H9 (cell line): ENCODE measurements at regions not wholly inside any gene's neighbourhood (a gene's known extent, or its start where the extent isn't known, plus 50 kb on each side); places are given as distances from the start of the nearest gene placed in this dataset.

Source experiments
- DNase-seq: peaks from one replicate; pipeline ENCODE4 v3.0.0-alpha.2; 2017
- H2AFZ ChIP-seq: one replicate; pipeline ENCODE4 v1.6.1; 2013; ENCODE audit warnings: mild to moderate bottlenecking, low read length, control low read depth, moderate library complexity
- H2AK5ac ChIP-seq: 2 replicates; pipeline ENCODE4 v1.6.1; 2013; ENCODE audit warnings: low read length, control low read depth, mixed read lengths; ENCODE audit not compliant: insufficient read length
- H2BK120ac ChIP-seq: one replicate; pipeline ENCODE4 v1.6.1; 2013; ENCODE audit warnings: low read depth, mild to moderate bottlenecking, low read length, control low read depth, inconsistent platforms; ENCODE audit not compliant: poor library complexity, severe bottlenecking
- H2BK12ac ChIP-seq: 2 replicates; pipeline ENCODE4 v1.6.1; 2013; ENCODE audit warnings: low read length, control low read depth, mixed read lengths, low read depth; ENCODE audit not compliant: insufficient read length
- H2BK15ac ChIP-seq: 2 replicates; pipeline ENCODE4 v1.6.1; 2013; ENCODE audit warnings: low read depth, low read length, control low read depth
- H2BK20ac ChIP-seq: one replicate; pipeline ENCODE4 v1.6.1; 2013; ENCODE audit warnings: low read depth, mild to moderate bottlenecking, low read length, control low read depth, inconsistent platforms; ENCODE audit not compliant: poor library complexity, severe bottlenecking
- H2BK5ac ChIP-seq: 2 replicates; pipeline ENCODE4 v1.6.1; 2013; ENCODE audit warnings: low read length, control low read depth, mixed read lengths; ENCODE audit not compliant: insufficient read length
- H3K14ac ChIP-seq: 2 replicates; pipeline ENCODE4 v1.6.1; 2013; ENCODE audit warnings: low read length, control low read depth; ENCODE audit not compliant: insufficient read depth
- H3K18ac ChIP-seq: 2 replicates; pipeline ENCODE4 v1.6.1; 2013; ENCODE audit warnings: low read depth, mild to moderate bottlenecking, mixed read lengths, low read length, control low read depth; ENCODE audit not compliant: insufficient read length
- H3K23ac ChIP-seq: 2 replicates; pipeline ENCODE4 v1.6.1; 2013; ENCODE audit warnings: low read length, control low read depth, mixed read lengths, low read depth; ENCODE audit not compliant: insufficient read length
- H3K23me2 ChIP-seq: 2 replicates; pipeline ENCODE4 v1.6.1; 2013; ENCODE audit warnings: low read depth, mild to moderate bottlenecking, mixed read lengths, low read length, control low read depth; ENCODE audit not compliant: insufficient read length, poor library complexity, severe bottlenecking
- H3K27ac ChIP-seq: 2 replicates; pipeline ENCODE4 v1.5.1; 2013; ENCODE audit warnings: low read length, control low read depth, mixed read lengths, low read depth; ENCODE audit not compliant: insufficient read length
- H3K27me3 ChIP-seq: 2 replicates; pipeline ENCODE4 v1.6.1; 2013; ENCODE audit warnings: low read length, control low read depth, inconsistent platforms; ENCODE audit not compliant: insufficient read depth
- H3K4ac ChIP-seq: 2 replicates; pipeline ENCODE4 v1.6.1; 2013; ENCODE audit warnings: low read depth, mild to moderate bottlenecking, control low read depth, inconsistent platforms, low read length, moderate library complexity
- H3K4me1 ChIP-seq: 2 replicates; pipeline ENCODE4 v1.6.1; 2013; ENCODE audit warnings: low read length, control low read depth, inconsistent platforms; ENCODE audit not compliant: insufficient read depth
- H3K4me2 ChIP-seq: 2 replicates; pipeline ENCODE4 v1.6.1; 2013; ENCODE audit warnings: low read length, control low read depth, mixed read lengths; ENCODE audit not compliant: insufficient read length, insufficient read depth
- H3K56ac ChIP-seq: 2 replicates; pipeline ENCODE4 v1.6.1; 2013; ENCODE audit warnings: low read depth, mild to moderate bottlenecking, mixed read lengths, low read length, control low read depth; ENCODE audit not compliant: insufficient read length
- H3K79me1 ChIP-seq: 2 replicates; pipeline ENCODE4 v1.6.1; 2013; ENCODE audit warnings: low read depth, mild to moderate bottlenecking, moderate library complexity, low read length, control low read depth, inconsistent platforms; ENCODE audit not compliant: insufficient read depth, poor library complexity, severe bottlenecking
- H3K79me2 ChIP-seq: 2 replicates; pipeline ENCODE4 v1.6.1; 2013; ENCODE audit warnings: low read length, control low read depth, inconsistent platforms; ENCODE audit not compliant: insufficient read depth
- H3K9ac ChIP-seq: 2 replicates; pipeline ENCODE4 v1.6.1; 2013; ENCODE audit warnings: low read length, control low read depth, mixed read lengths; ENCODE audit not compliant: insufficient read length; ENCODE audit errors: extremely low read depth
- H3K9me3 ChIP-seq: one replicate; pipeline ENCODE4 v1.6.1; 2013; ENCODE audit warnings: low read depth, low read length, inconsistent platforms; ENCODE audit not compliant: control insufficient read depth
- H3T11ph ChIP-seq: one replicate; pipeline ENCODE4 v1.6.1; 2013; ENCODE audit warnings: mild to moderate bottlenecking, low read length, control low read depth, inconsistent platforms
- H4K20me1 ChIP-seq: one replicate; pipeline ENCODE4 v1.6.1; 2013; ENCODE audit not compliant: control insufficient read depth, insufficient read length, insufficient read depth
- H4K5ac ChIP-seq: 2 replicates; pipeline ENCODE4 v1.6.1; 2013; ENCODE audit warnings: low read depth, mild to moderate bottlenecking, mixed read lengths, low read length, control low read depth; ENCODE audit not compliant: insufficient read length
- H4K8ac ChIP-seq: replicated peaks from 2 replicates; pipeline ENCODE4 v1.6.1; 2013; ENCODE audit warnings: low read length, control low read depth, mixed read lengths, low read depth; ENCODE audit not compliant: insufficient read length
- H4K91ac ChIP-seq: 2 replicates; pipeline ENCODE4 v1.6.1; 2013; ENCODE audit warnings: low read depth, mild to moderate bottlenecking, moderate library complexity, mixed read lengths, low read length, control low read depth; ENCODE audit not compliant: insufficient read length
- H3K27ac Mint-ChIP-seq, 3 experiments: 2 replicates in 2 of 3; 3 replicates in 1 of 3; pipeline ENCODE4 v1.8.0; 2020 to 2021; ENCODE audit warnings: mixed read lengths in 3 of 3, mild to moderate bottlenecking in 1 of 3, moderate library complexity in 1 of 3
- H3K27me3 Mint-ChIP-seq: 2 replicates; pipeline ENCODE4 v1.8.0; 2021; ENCODE audit warnings: low read depth, mild to moderate bottlenecking, moderate library complexity, mixed read lengths
- H3K36me3 Mint-ChIP-seq, 3 experiments: 2 replicates in 2 of 3; 3 replicates in 1 of 3; pipeline ENCODE4 v1.8.0; 2020 to 2021; ENCODE audit warnings: low read depth in 3 of 3, mixed read lengths in 3 of 3; ENCODE audit not compliant: insufficient read depth in 1 of 3
- H3K4me1 Mint-ChIP-seq, 2 experiments: 2 replicates each; pipeline ENCODE4 v1.8.0; 2020; ENCODE audit warnings: mixed read lengths in 2 of 2
- H3K4me3 Mint-ChIP-seq, 2 experiments: 2 replicates in 1 of 2; 3 replicates in 1 of 2; pipeline ENCODE4 v1.8.0; 2020 to 2021; ENCODE audit warnings: mild to moderate bottlenecking in 2 of 2, mixed read lengths in 2 of 2, moderate library complexity in 1 of 2
- H3K9me3 Mint-ChIP-seq, 2 experiments: 2 replicates in 1 of 2; 3 replicates in 1 of 2; pipeline ENCODE4 v1.8.0; 2020; ENCODE audit warnings: mild to moderate bottlenecking in 2 of 2, mixed read lengths in 2 of 2, moderate library complexity in 1 of 2
- CTCF ChIP-seq: fragments of 200-600 bp; sonication (generic); conservative IDR thresholded peaks from 3 replicates; pipeline ENCODE4 v1.8.0; 2021; ENCODE audit warnings: antibody characterized with exemption, mild to moderate bottlenecking
- WGBS: extraction: QIAGEN DNeasy Blood & Tissue Kit; methylation state at CpG from one replicate; pipeline ENCODE4 v1.1.7; 2013; ENCODE audit warnings: missing lambda C conversion rate, low lambda C conversion rate, mixed read lengths; ENCODE audit not compliant: insufficient read length; ENCODE audit errors: extremely low coverage; 5-methylcytosine and 5-hydroxymethylcytosine counted together

- no CpG with 5 or more reads among the region's 1 CpG for WGBS
- Histone ChIP-seq H3K9ac (no peak overlapping the region), H4K20me1 (no peaks in the 10 kb centered on the region), H3K79me2 (no peaks in the 10 kb centered on the region), H3T11ph (no peak overlapping the region), H3K14ac (no peak overlapping the region), H3K9me3 (no peaks in the 10 kb centered on the region), H3K4ac (no peak overlapping the region), H3K4me2 (no peak overlapping the region), H3K27me3 (no peaks in the 10 kb centered on the region), H3K18ac (no peak overlapping the region), H3K23me2 (no peaks in the 10 kb centered on the region), H4K5ac (no peak overlapping the region), H2AK5ac (no peak overlapping the region), H2AFZ (no peak overlapping the region), H3K23ac (no peak overlapping the region), H3K56ac (no peak overlapping the region), H3K79me1 (no peaks in the 10 kb centered on the region), H4K91ac (no peak overlapping the region), H4K8ac (no peak overlapping the region), H2BK12ac (no peak overlapping the region), H2BK15ac (no peak overlapping the region), H3K4me1 (no peaks in the 10 kb centered on the region), H2BK120ac (no peak overlapping the region), H2BK5ac (no peak overlapping the region), H3K27ac (no peak overlapping the region), H2BK20ac (no peak overlapping the region)
- H3K36me3 Mint-ChIP-seq: no peaks in the 10 kb centered on the region
- H3K4me3 Mint-ChIP-seq: no peak overlapping the region
- TF ChIP-seq CTCF: no peak
- no peak for DNase-seq
- H3K27ac Mint-ChIP-seq: no peak overlapping the region
- no peaks in the 10 kb centered on the region for H3K27me3 Mint-ChIP-seq
- H3K4me1 Mint-ChIP-seq: peaks cover 2 to 3% of the 10 kb centered on the region in 2 experiments; a peak in 3 of 4 replicates
- peaks cover 0 to 2% of the 10 kb centered on the region in 2 experiments; a peak in 1 of 5 replicates for H3K9me3 Mint-ChIP-seq
Observed at GRCh38 chr13:44842158-44842557, 147.1 kb downstream of the NUFIP1 start.
